ENCODE measurements at regions not wholly inside any gene's neighbourhood (a gene's known extent, or its start where the extent isn't known, plus 50 kb on each side); places are given as distances from the start of the nearest gene placed in this dataset.

DNA sequence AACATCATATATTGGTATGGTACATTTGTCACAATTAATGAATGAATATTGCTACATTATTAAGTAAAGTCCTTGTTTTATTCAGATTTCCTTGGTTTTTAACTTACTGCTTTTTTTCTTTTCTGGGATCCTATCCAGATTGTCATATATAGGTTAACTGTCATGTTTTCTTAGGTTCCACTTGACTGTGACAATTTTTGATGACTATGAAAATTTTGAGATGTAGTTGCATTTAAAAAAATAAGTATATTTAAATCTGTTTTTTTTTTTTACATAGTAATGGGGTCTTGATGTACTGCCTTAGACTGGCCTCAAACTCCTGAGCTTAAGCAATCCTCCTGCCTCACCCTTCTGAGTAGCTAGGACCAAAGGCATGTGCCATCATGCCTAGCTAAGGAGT is 76.8 kb downstream of the ATP6V1G3 start:
- Mint-ChIP-seq H3K4me3 (ENCODE audit: unreplicated experiment) (no peak overlapping the region), H3K27me3 (ENCODE audit: unreplicated experiment) (no peaks in the 10 kb centered on the region), H3K9me3 (ENCODE audit: unreplicated experiment) (no peaks in the 10 kb centered on the region), H3K4me1 (ENCODE audit: low read depth, unreplicated experiment) (peaks cover 2% of the 10 kb centered on the region), H3K27ac (ENCODE audit: unreplicated experiment) (no peak overlapping the region), H3K36me3 (ENCODE audit: unreplicated experiment) (no peaks in the 10 kb centered on the region)
- no peak for DNase-seq
- TF ChIP-seq, protein P1, sequence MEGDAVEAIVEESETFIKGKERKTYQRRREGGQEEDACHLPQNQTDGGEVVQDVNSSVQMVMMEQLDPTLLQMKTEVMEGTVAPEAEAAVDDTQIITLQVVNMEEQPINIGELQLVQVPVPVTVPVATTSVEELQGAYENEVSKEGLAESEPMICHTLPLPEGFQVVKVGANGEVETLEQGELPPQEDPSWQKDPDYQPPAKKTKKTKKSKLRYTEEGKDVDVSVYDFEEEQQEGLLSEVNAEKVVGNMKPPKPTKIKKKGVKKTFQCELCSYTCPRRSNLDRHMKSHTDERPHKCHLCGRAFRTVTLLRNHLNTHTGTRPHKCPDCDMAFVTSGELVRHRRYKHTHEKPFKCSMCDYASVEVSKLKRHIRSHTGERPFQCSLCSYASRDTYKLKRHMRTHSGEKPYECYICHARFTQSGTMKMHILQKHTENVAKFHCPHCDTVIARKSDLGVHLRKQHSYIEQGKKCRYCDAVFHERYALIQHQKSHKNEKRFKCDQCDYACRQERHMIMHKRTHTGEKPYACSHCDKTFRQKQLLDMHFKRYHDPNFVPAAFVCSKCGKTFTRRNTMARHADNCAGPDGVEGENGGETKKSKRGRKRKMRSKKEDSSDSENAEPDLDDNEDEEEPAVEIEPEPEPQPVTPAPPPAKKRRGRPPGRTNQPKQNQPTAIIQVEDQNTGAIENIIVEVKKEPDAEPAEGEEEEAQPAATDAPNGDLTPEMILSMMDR (IDR thresholded peaks at IDR 0.05; ENCODE audit: partially characterized antibody, unreplicated experiment), result no peak

GRCh38 chr1:198462365-198463019 is 78.0 kb downstream of the ATP6V1G3 start:
- H3K27ac Mint-ChIP-seq (ENCODE audit: unreplicated experiment), result no peak overlapping the region
- TF ChIP-seq, protein P1 (IDR thresholded peaks at IDR 0.05; ENCODE audit: partially characterized antibody, unreplicated experiment), result no peak
- H3K27me3 Mint-ChIP-seq (ENCODE audit: unreplicated experiment), result no peaks in the 10 kb centered on the region
- H3K4me3 Mint-ChIP-seq (ENCODE audit: unreplicated experiment), result no peak overlapping the region
- peaks cover 2% of the 10 kb centered on the region for H3K4me1 Mint-ChIP-seq (ENCODE audit: low read depth, unreplicated experiment)
- no peaks in the 10 kb centered on the region for H3K9me3 Mint-ChIP-seq (ENCODE audit: unreplicated experiment)
- no peak for DNase-seq
- no peaks in the 10 kb centered on the region for H3K36me3 Mint-ChIP-seq (ENCODE audit: unreplicated experiment)

DNA sequence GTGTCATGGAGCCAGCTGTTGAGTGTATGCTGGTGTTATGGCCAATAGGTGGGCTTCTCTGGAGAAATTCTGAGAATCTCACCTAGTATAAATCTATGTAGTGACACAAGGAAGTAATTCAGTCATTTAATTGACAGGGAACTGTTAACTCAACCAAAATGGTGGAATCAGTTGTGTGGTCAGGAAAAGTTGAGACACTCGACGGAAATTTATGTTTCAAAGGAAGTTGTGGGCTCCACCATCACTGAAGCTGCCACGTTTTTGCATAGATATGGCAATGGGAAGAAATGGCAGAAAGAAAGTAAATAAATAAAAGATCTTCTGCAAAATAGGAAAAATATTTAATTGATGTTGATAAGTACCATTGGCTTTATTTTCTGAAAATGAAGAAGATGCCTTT is 84.5 kb downstream of the ATP6V1G3 start:
- no peak overlapping the region for H3K4me3 Mint-ChIP-seq (ENCODE audit: unreplicated experiment)
- H3K4me1 Mint-ChIP-seq (ENCODE audit: low read depth, unreplicated experiment), result no peaks in the 10 kb centered on the region
- no peak overlapping the region for H3K27ac Mint-ChIP-seq (ENCODE audit: unreplicated experiment)
- H3K9me3 Mint-ChIP-seq (ENCODE audit: unreplicated experiment), result no peaks in the 10 kb centered on the region
- no peaks in the 10 kb centered on the region for H3K36me3 Mint-ChIP-seq (ENCODE audit: unreplicated experiment)
- no peaks in the 10 kb centered on the region for H3K27me3 Mint-ChIP-seq (ENCODE audit: unreplicated experiment)
- no peak for DNase-seq
- TF ChIP-seq, protein P1 (IDR thresholded peaks at IDR 0.05; ENCODE audit: partially characterized antibody, unreplicated experiment), result no peak

GRCh38 chr1:198449727-198450433 is 90.6 kb downstream of the ATP6V1G3 start:
- no peaks in the 10 kb centered on the region for H3K9me3 Mint-ChIP-seq (ENCODE audit: unreplicated experiment)
- no peaks in the 10 kb centered on the region for H3K27me3 Mint-ChIP-seq (ENCODE audit: unreplicated experiment)
- no peak overlapping the region for H3K4me3 Mint-ChIP-seq (ENCODE audit: unreplicated experiment)
- H3K27ac Mint-ChIP-seq (ENCODE audit: unreplicated experiment), result no peak overlapping the region
- no peak for DNase-seq
- no peaks in the 10 kb centered on the region for H3K36me3 Mint-ChIP-seq (ENCODE audit: unreplicated experiment)
- TF ChIP-seq, protein P1 (IDR thresholded peaks at IDR 0.05; ENCODE audit: partially characterized antibody, unreplicated experiment), result no peak
- H3K4me1 Mint-ChIP-seq (ENCODE audit: low read depth, unreplicated experiment), result no peaks in the 10 kb centered on the region

DNA sequence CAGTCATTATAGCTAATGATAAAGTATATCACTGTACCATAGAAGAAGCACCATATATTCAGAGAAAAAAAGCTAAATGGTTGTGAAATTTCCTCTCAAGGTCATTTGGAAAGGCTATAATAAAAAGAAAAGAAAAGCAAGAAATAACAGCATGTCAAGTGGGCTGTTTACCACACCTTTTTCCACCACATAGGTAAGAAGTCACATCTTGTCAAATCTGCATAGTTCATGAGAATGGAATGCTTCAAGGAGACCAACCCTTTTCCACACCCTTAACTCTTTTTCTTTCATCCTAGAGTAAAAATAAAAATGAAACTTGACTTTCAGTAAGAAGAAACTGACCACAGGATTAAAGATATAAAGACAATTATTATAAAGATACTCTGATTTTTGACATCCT is 91.2 kb downstream of the ATP6V1G3 start:
- H3K36me3 Mint-ChIP-seq (ENCODE audit: unreplicated experiment), result no peaks in the 10 kb centered on the region
- no peak overlapping the region for H3K4me3 Mint-ChIP-seq (ENCODE audit: unreplicated experiment)
- no peak overlapping the region for H3K27ac Mint-ChIP-seq (ENCODE audit: unreplicated experiment)
- no peaks in the 10 kb centered on the region for H3K27me3 Mint-ChIP-seq (ENCODE audit: unreplicated experiment)
- no peaks in the 10 kb centered on the region for H3K4me1 Mint-ChIP-seq (ENCODE audit: low read depth, unreplicated experiment)
- H3K9me3 Mint-ChIP-seq (ENCODE audit: unreplicated experiment), result no peaks in the 10 kb centered on the region
- TF ChIP-seq, protein P1 (IDR thresholded peaks at IDR 0.05; ENCODE audit: partially characterized antibody, unreplicated experiment), result no peak
- DNase-seq, result no peak
